Kidney (tissue), 13 donors: ENCODE measurements at regions not wholly inside any gene's neighbourhood (a gene's known extent, or its start where the extent isn't known, plus 50 kb on each side); places are given as distances from the start of the nearest gene placed in this dataset.

Experiments used
- DNase-seq, 5 donors: peaks; one replicate each; pipeline ENCODE4 v3.0.0-alpha.2; 2013 to 2020
- FAIRE-seq: peaks from 2 replicates; lab custom pipeline; 2012; peaks lifted over from hg19 to GRCh38; lab: Jason Lieb, UNC
- H3K27ac ChIP-seq, 2 donors: one replicate each; pipeline ENCODE4 v1.7.0; 2013; ENCODE audit warnings: low read depth in 2 of 2, low read length in 2 of 2, inconsistent platforms in 1 of 2
- H3K27me3 ChIP-seq: one replicate; pipeline ENCODE4 v1.7.1; 2013; ENCODE audit warnings: low read length, inconsistent platforms; ENCODE audit not compliant: control insufficient read depth, insufficient read depth
- H3K36me3 ChIP-seq, 3 donors: one replicate each; pipeline versions ENCODE4 v1.7.0 to v1.7.1; 2013; ENCODE audit warnings: low read length in 3 of 3, control low read depth in 1 of 3, inconsistent platforms in 1 of 3; ENCODE audit not compliant: insufficient read depth in 3 of 3, control insufficient read depth in 2 of 3
- H3K4me1 ChIP-seq, 3 donors: one replicate each; pipeline versions ENCODE4 v1.7.0 to v1.7.1; 2013; ENCODE audit warnings: low read length in 3 of 3, inconsistent platforms in 1 of 3, low read depth in 1 of 3; ENCODE audit not compliant: control insufficient read depth in 2 of 3, insufficient read depth in 2 of 3
- H3K4me3 ChIP-seq, 3 donors: one replicate each; pipeline versions ENCODE4 v1.7.0 to v1.8.1; 2013; ENCODE audit warnings: low read length in 3 of 3, control low read depth in 1 of 3, inconsistent platforms in 1 of 3
- H3K9ac ChIP-seq, 3 donors: one replicate each; pipeline versions ENCODE4 v1.7.0 to v1.7.1; 2013; ENCODE audit warnings: low read length in 3 of 3, control low read depth in 1 of 3, inconsistent platforms in 1 of 3
- H3K9me3 ChIP-seq, 3 donors: one replicate each; pipeline versions ENCODE4 v1.7.0 to v1.7.1; 2013; ENCODE audit warnings: low read length in 3 of 3, control low read depth in 1 of 3, inconsistent platforms in 1 of 3; ENCODE audit not compliant: control insufficient read depth in 2 of 3, insufficient read depth in 1 of 3
- intact Hi-C: fragments of 100-400 bp; cut with DNase I; formaldehyde crosslinking; loops from one replicate; pipeline ENCODE4 v1.11.1; 2022
- TF ChIP-seq, protein P1 (sequence below): IDR thresholded peaks from 3 replicates; pipeline ENCODE4 v1.5.1; 2012; ENCODE audit warnings: mild to moderate bottlenecking, moderate library complexity, borderline replicate concordance; ENCODE audit not compliant: insufficient read depth; ENCODE audit errors: extremely low read depth
- donor health status: control.
- donor health status: control.
- donor health status: control.
- donor health status: control.
- donor health status: control.
- donor health status: DM: yes; HTN: yes; CAD: no.
- donor health status: Normal renal cell carcinoma (clear cell type).

DNA sequence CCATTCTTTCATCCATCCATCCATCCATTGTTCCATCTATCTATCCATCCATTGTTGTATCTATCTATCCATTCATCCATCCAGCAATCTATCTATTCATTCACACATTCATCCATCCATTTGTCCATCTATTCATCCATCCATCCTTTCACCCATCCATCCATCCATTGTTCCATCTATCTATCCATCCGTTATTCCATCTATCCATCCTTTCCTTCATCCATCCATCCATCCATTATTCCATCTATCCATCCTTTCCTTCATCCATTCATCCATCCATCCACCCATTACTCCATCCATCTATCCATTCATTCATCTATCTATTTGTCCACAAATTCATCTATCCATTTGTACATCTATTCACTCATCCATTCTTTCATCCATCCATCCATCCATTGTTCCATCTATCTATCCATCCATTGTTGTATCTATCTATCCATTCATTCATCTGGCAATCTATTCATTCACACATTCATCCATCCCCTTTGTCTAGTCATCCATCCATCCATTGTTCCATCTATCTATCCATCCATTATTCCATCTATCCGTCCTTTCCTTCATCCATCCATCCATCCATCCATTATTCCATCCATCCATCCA lies 65.9 kb upstream of the ANO1 start:
- intact Hi-C loops: no loop called here
- Histone ChIP-seq H3K36me3 (no peaks in the 10 kb centered on the region), H3K27ac (no peak overlapping the region), H3K4me3 (no peak overlapping the region), H3K9me3 (no peaks in the 10 kb centered on the region), H3K4me1 (no peaks in the 10 kb centered on the region), H3K9ac (no peak overlapping the region), H3K27me3 (no peaks in the 10 kb centered on the region)
- TF ChIP-seq, protein P1, sequence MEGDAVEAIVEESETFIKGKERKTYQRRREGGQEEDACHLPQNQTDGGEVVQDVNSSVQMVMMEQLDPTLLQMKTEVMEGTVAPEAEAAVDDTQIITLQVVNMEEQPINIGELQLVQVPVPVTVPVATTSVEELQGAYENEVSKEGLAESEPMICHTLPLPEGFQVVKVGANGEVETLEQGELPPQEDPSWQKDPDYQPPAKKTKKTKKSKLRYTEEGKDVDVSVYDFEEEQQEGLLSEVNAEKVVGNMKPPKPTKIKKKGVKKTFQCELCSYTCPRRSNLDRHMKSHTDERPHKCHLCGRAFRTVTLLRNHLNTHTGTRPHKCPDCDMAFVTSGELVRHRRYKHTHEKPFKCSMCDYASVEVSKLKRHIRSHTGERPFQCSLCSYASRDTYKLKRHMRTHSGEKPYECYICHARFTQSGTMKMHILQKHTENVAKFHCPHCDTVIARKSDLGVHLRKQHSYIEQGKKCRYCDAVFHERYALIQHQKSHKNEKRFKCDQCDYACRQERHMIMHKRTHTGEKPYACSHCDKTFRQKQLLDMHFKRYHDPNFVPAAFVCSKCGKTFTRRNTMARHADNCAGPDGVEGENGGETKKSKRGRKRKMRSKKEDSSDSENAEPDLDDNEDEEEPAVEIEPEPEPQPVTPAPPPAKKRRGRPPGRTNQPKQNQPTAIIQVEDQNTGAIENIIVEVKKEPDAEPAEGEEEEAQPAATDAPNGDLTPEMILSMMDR: no peak
- DNase-seq (no peak), FAIRE-seq (no peak)

DNA sequence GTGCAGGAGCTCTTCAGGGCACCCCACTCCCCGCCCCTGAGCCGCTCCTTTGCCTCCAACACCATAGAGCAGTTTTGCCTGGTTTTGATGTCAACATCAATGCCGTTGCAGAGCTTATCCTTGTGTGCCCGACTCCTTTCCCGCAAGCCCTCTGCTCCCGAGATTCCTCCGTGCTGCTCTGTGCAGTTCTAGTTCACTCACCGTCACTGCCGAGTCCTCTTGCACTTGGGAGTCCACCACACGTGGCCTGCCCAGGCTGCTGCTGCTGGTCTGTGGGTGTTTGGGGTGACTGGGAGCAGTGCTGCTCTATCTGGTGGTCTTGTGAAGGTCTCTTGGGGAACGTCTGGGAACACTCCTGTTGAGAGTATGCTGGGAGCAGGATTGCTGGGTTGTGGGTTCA lies 63.8 kb upstream of the ANO1 start:
- Histone ChIP-seq H3K4me3 (no peak overlapping the region), H3K4me1 (no peaks in the 10 kb centered on the region), H3K27me3 (no peaks in the 10 kb centered on the region), H3K9ac (no peak overlapping the region), H3K9me3 (no peaks in the 10 kb centered on the region), H3K36me3 (no peaks in the 10 kb centered on the region), H3K27ac (no peak overlapping the region)
- DNase-seq: no peak
- FAIRE-seq: no peak
- TF ChIP-seq, protein P1: no peak
- intact Hi-C loops: no loop called here

DNA sequence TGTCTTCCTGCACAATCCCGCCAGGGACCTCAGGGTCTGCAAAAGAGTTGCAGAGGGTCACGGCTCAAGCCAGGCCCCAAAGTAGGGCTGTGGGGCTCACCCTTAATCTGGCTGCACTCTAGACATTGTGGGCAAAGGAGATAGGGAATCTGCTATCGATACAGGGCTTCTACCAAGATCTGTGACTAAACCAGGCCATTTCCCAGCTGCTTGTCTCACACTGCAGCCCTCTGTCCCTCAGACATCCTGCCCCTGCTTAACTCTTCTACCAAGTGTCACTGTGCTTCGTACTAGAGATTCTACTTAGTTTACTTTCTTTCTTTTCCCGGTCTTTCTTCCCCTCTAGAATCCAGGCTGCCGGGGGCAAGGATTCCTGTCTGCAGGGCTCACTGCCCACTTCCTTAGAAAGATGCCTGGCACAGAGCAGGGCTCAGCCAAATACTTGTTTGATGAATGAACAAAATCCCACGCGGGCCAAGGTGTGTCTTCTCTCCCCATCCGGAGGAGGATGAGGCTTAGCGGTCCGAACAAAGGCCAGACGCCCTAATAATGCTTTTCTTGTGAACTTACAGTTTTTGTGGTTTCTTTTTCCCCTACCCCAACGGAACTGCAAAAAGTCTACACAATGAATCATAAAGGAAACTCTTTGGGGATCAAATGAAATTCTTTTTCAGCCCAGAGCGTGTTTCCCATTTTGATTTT lies 61.3 kb upstream of the ANO1 start:
- H3K36me3 ChIP-seq: no peaks in the 10 kb centered on the region
- intact Hi-C loops: no loop called here
- FAIRE-seq: no peak
- no peaks in the 10 kb centered on the region for H3K4me1 ChIP-seq
- no peak overlapping the region for H3K9ac ChIP-seq
- no peak overlapping the region for H3K27ac ChIP-seq
- H3K4me3 ChIP-seq: no peak overlapping the region
- no peak for DNase-seq
- no peaks in the 10 kb centered on the region for H3K27me3 ChIP-seq
- no peaks in the 10 kb centered on the region for H3K9me3 ChIP-seq
- TF ChIP-seq, protein P1: no peak
